Spinal cord (tissue), 9 donors: ENCODE measurements at regions not wholly inside any gene's neighbourhood (a gene's known extent, or its start where the extent isn't known, plus 50 kb on each side); places are given as distances from the start of the nearest gene placed in this dataset.
A peak's percentile ranks its signal among the peaks of the same experiment; 100 is the strongest.

Experiments used
- DNase-seq, 6 donors: peaks; one replicate each; pipeline versions ENCODE4 v3.0.0 to v3.0.0-alpha.2; 2013 to 2015; ENCODE audit warnings: low spot score in 6 of 6, low read depth in 4 of 6
- H3K27ac ChIP-seq: one replicate; pipeline ENCODE4 v1.5.1; 2013; ENCODE audit warnings: low read depth, low read length, control low read depth
- H3K27me3 ChIP-seq: one replicate; pipeline ENCODE4 v1.6.1; 2013; ENCODE audit warnings: low read length; ENCODE audit not compliant: control insufficient read depth, insufficient read depth
- H3K36me3 ChIP-seq: one replicate; pipeline ENCODE4 v1.6.1; 2013; ENCODE audit warnings: low read length; ENCODE audit not compliant: control insufficient read depth, insufficient read depth
- H3K4me1 ChIP-seq: one replicate; pipeline ENCODE4 v1.6.1; 2013; ENCODE audit warnings: low read length; ENCODE audit not compliant: control insufficient read depth, insufficient read depth
- H3K4me3 ChIP-seq: one replicate; pipeline ENCODE4 v1.5.1; 2013; ENCODE audit warnings: low read depth, low read length, control low read depth
- H3K9me3 ChIP-seq: one replicate; pipeline ENCODE4 v1.6.1; 2013; ENCODE audit warnings: low read length; ENCODE audit not compliant: control insufficient read depth, insufficient read depth
- whole genome bisulfite sequencing: methylation state at CpG from one replicate; pipeline ENCODE4 v1.1.5; 2013; ENCODE audit warnings: missing lambda C conversion rate; ENCODE audit not compliant: insufficient coverage; 5-methylcytosine and 5-hydroxymethylcytosine counted together
- donor health status: healthy.

DNA sequence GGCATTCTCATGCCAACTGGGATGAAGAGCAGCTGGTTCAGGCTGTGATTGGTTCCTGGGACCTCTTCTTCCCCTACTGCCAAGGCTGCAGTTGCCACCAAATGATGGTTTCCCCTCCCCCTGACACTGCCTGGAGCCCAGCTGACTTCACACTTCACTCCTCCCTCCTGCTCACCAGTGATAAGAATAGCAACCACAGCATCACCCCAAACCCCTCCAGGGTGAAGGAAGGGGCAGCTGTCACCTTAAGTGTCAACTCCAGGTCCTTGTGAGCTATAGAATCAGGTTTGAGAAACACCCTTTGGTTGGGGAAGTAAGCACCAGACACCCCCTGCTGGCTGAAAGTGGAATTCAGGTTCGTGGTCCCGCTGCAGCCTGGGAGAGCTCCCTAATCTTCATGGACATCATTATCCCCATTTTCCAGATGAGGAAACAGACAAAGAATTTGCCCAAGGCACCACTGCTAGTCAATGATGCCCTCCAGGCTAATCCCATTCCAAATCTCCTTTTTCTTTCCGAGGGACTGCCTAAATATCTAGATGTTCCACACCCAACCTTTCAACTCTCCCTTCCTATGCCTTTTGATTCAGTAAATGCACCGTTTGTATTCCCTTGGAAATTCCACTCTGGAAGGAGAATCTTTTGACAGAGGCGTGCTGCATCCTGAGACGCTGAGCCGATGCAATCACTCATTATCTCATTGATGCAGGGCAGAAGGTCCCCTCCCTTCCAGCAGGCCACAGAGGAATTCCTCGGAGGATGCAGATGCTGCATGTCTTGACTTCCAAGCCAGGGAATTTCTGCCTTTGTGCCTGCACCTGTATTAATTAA lies 50.6 kb upstream of the UQCRFS1 start:
- H3K27me3 ChIP-seq: no peaks in the 10 kb centered on the region
- H3K36me3 ChIP-seq: no peaks in the 10 kb centered on the region
- H3K27ac ChIP-seq: no peak overlapping the region
- DNase-seq: peak in 2 of 6 donors; percentile 51 to 68
- no peak overlapping the region for H3K4me3 ChIP-seq
- peaks cover 7% of the 10 kb centered on the region for H3K4me1 ChIP-seq
- 27% methylated on average over 7 of the region's 8 CpGs for WGBS
- H3K9me3 ChIP-seq: no peaks in the 10 kb centered on the region

DNA sequence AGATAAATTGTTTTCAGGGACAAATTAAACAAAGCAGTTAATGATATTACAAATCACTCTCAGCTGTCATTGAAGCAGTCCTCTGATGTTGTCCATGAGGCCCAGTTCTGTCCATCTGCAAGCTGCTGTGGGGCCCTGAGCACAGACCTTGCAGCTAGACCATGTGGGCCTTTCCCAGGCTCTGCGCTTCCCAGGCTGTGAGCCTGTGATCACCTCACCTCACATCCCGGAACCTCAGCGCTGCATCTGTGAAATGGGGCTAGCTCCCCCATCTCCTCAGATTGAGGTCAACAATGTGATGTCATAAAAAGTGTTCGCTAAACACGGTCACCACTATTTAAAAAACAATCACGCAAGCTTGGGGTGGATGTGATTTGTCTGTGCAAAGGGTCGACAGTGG lies 51.9 kb upstream of the UQCRFS1 start:
- 95% methylated on average over 6 of the region's 7 CpGs for WGBS
- Histone ChIP-seq H3K27ac (no peak overlapping the region), H3K36me3 (no peaks in the 10 kb centered on the region), H3K9me3 (no peaks in the 10 kb centered on the region), H3K4me1 (peaks cover 16% of the 10 kb centered on the region), H3K4me3 (no peak overlapping the region), H3K27me3 (no peaks in the 10 kb centered on the region)
- no peak for DNase-seq

DNA sequence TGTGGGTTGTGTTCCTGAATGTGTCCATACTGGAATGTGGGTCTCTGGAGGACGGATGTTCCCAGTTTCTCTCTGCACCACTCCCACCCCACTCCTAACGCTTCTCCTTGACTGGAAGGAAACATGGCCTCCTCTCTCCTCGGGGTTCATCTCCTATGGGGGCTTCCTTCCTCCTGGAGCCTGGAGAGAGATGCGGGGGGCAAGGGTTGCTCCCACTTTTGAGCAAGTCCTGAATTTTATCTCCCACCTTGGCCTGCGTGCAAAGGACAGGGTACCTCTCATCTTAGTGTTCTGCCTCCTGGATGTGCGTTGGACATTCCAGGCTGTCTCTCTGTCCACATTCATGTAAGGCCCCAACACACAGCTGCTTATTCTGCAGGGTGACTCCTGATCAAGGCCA lies 52.5 kb upstream of the UQCRFS1 start:
- H3K9me3 ChIP-seq: no peaks in the 10 kb centered on the region
- DNase-seq: no peak
- H3K27ac ChIP-seq: no peak overlapping the region
- H3K4me3 ChIP-seq: no peak overlapping the region
- no peaks in the 10 kb centered on the region for H3K36me3 ChIP-seq
- H3K27me3 ChIP-seq: no peaks in the 10 kb centered on the region
- peaks cover 16% of the 10 kb centered on the region for H3K4me1 ChIP-seq
- 92% methylated on average over 5 of the region's 6 CpGs for WGBS

DNA sequence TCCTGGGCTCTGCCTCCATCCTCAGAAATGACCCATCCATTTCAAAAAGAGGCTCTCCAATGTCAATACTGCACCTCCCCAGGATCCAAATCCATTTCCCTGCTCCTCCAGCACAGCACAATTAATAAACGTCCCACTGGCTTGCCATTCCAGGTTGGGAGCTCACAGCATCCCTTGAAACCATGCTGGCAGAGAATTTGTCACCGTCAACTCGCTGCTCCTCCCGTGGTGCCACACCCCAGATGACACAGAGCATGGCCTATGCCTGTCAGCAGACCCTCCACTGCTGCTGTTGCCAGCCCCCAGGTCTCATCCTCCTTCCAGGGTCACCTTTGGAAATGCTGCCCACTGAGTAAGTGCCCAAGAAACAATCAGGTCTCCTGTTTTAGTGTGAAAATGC lies 53.0 kb upstream of the UQCRFS1 start:
- DNase-seq: no peak
- no peaks in the 10 kb centered on the region for H3K9me3 ChIP-seq
- no peaks in the 10 kb centered on the region for H3K36me3 ChIP-seq
- 51% methylated on average over 4 of the region's 4 CpGs for WGBS
- H3K27ac ChIP-seq: no peak overlapping the region
- H3K4me1 ChIP-seq: peaks cover 16% of the 10 kb centered on the region
- no peak overlapping the region for H3K4me3 ChIP-seq
- no peaks in the 10 kb centered on the region for H3K27me3 ChIP-seq

DNA sequence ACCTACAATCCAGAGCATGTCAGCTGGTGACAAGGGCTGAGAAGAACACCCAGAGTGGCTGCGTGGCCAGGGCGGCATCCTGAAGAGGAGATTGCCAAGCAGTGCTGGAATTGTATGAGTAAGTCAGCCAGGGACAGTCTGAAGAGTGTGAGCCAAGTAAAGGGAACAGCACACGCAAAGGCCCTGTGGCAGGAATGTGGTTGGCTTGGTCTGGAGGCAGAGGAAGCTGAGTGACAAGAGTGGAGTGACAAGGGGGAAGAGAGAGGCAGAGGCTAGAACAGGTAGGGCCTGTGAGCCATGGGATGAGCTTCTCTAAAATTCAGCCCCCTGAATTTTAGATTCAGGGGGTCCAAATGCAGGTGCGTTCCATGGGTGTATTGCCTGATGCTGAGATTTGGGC lies 53.7 kb upstream of the UQCRFS1 start:
- Histone ChIP-seq H3K27ac (no peak overlapping the region), H3K27me3 (no peaks in the 10 kb centered on the region), H3K4me1 (peaks cover 16% of the 10 kb centered on the region), H3K4me3 (no peak overlapping the region), H3K36me3 (no peaks in the 10 kb centered on the region), H3K9me3 (no peaks in the 10 kb centered on the region)
- 95% methylated on average over 4 of the region's 4 CpGs for WGBS
- DNase-seq: no peak

DNA sequence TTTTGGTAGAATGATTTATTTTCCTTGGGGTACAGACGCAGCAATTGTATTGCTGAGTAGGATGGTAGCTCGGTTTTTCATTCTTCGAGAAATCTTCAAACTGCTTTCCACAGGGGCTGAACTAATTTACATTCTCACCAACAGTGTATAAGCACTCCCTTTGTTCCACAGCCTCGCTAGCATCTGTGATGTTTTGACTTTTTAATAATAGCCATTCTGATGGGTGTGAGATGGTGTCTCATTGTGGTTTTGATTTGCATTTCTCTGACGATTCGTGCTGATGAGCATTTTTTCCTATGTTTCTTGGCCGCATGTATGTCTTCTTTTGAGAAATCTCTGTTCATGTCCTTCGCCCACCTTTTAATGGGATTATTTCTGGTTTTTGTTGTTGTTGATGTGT lies 54.8 kb upstream of the UQCRFS1 start:
- no peak overlapping the region for H3K27ac ChIP-seq
- no peaks in the 10 kb centered on the region for H3K9me3 ChIP-seq
- H3K36me3 ChIP-seq: no peaks in the 10 kb centered on the region
- no peaks in the 10 kb centered on the region for H3K27me3 ChIP-seq
- WGBS: 61% methylated on average over 4 of the region's 8 CpGs
- H3K4me1 ChIP-seq: peaks cover 16% of the 10 kb centered on the region
- H3K4me3 ChIP-seq: no peak overlapping the region
- no peak for DNase-seq

DNA sequence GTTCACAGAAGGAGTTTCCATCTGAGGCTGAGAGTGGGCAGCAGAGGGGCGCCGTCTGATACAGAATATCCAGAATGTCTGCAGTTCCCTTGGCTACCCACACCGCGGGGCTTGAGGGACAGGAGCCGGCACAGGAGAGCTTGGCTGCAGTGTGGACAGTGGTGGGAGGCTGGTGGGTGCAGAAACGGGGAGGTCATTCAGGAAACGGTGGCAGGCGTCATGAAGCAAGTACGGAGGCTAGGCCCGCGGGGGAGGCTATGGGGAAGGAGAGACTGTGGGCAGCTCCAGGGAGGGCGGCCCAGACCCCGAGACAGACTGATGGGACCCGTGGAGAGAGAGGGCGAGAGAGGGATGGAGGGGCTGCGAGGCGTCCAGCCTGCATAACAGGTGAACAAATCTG lies 55.2 kb upstream of the UQCRFS1 start:
- Histone ChIP-seq H3K36me3 (no peaks in the 10 kb centered on the region), H3K9me3 (no peaks in the 10 kb centered on the region), H3K27me3 (no peaks in the 10 kb centered on the region), H3K4me3 (no peak overlapping the region), H3K27ac (no peak overlapping the region), H3K4me1 (peaks cover 13% of the 10 kb centered on the region)
- 74% methylated on average over 17 of the region's 17 CpGs for WGBS
- DNase-seq: no peak

DNA sequence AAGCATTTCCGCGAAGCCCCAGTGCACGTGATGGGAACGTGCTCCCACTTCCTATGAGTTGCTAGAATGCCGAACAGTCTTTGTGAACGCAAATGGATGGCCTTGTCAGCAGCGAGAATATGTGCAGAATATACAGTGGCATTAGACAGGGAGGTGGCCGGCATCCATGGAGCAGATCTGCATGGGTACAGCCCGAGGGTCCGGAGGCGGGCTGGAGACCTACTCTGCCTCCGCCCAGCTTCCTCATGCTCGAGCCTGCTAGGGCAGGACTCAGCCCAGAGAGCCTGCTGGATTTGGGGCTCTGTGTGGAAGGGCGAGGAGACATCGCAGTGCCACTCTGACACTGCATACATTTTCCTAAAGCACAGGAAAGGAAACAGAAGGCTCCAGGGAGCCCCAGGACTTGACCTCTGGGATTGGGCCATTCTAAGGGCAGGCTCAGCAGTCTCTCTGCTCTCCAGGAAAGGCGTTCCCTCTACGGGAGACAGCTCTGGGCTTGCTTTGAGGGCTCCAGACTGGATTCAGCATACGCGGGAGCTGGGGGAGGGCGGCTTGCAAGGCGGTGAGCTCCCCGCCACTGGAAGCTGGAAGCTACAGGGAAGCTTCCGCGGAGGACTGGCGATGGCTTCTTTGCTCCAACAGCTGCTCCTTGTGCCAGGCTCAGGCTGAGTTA lies 55.9 kb upstream of the UQCRFS1 start:
- WGBS: 60% methylated on average over 21 of the region's 25 CpGs

DNA sequence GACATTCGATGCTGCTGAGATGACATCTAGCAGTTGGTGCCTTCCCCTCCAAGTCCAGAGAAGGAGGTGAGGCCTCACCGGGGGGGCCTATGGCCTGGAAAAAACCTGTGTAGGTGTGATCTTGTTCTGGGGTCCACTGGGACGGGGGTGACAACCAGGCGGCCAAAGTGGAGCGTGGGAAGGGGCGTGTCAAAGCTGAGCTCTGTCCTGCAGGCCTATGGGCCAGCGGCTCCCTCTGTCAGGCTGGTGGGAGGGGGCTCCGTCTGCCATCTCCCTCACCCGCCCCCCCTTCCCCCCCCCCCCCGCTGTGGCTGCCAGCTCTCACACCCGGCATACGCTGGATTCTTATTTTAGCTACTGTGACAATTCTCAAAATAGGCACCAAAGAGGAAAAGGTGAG lies 56.7 kb upstream of the UQCRFS1 start:
- H3K4me3 ChIP-seq: no peak overlapping the region
- no peak for DNase-seq
- no peaks in the 10 kb centered on the region for H3K9me3 ChIP-seq
- peaks cover 13% of the 10 kb centered on the region for H3K4me1 ChIP-seq
- 81% methylated on average over 2 of the region's 12 CpGs for WGBS
- H3K27ac ChIP-seq: no peak overlapping the region
- no peaks in the 10 kb centered on the region for H3K36me3 ChIP-seq
- no peaks in the 10 kb centered on the region for H3K27me3 ChIP-seq

More for the DNA sequence above, 55.9 kb upstream of the UQCRFS1 start:
- peak in 1 of 6 donors; percentile 49 for DNase-seq
- H3K4me1 ChIP-seq: peaks cover 13% of the 10 kb centered on the region
- H3K36me3 ChIP-seq: no peaks in the 10 kb centered on the region
- no peaks in the 10 kb centered on the region for H3K9me3 ChIP-seq
- no peaks in the 10 kb centered on the region for H3K27me3 ChIP-seq
- H3K4me3 ChIP-seq: no peak overlapping the region
- H3K27ac ChIP-seq: no peak overlapping the region

DNA sequence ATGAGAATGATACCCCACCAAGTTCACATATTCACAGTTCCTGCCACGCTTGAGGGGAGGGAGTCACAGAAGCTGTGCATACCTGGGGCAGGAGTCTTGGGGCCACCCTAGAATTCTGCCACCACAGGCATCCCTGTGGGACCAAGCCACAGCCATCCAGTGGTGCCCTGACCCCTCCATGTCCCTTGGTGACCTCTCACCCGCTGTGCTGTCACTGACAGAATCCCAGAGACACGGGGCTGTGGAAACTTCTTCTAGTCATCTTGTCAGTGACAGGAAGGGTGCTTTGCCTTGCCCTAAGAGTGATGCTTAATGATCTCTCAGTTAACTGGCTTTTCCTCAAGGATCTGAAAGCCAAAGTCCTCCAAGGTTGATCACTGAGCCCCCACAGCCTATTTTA lies 58.4 kb upstream of the UQCRFS1 start:
- no peaks in the 10 kb centered on the region for H3K9me3 ChIP-seq
- no peak overlapping the region for H3K27ac ChIP-seq
- no peaks in the 10 kb centered on the region for H3K27me3 ChIP-seq
- no peak overlapping the region for H3K4me3 ChIP-seq
- no peaks in the 10 kb centered on the region for H3K36me3 ChIP-seq
- no peak for DNase-seq
- peaks cover 13% of the 10 kb centered on the region for H3K4me1 ChIP-seq
- WGBS: 92% methylated on average over 3 of the region's 3 CpGs
